ENCODE measurements at regions not wholly inside any gene's neighbourhood (a gene's known extent, or its start where the extent isn't known, plus 50 kb on each side); places are given as distances from the start of the nearest gene placed in this dataset.

GRCh38 chr6:152821525-152821924 is 70.9 kb downstream of the VIP start:
- Histone ChIP-seq H2BK20ac (ENCODE audit: low read depth, low read length) (no peak overlapping the region), H3K14ac (replicated peaks; ENCODE audit: low read depth, low read length) (no peak overlapping the region), H3K4me1 (ENCODE audit: control insufficient read depth, insufficient read depth, low read length) (no peaks in the 10 kb centered on the region), H2BK5ac (ENCODE audit: low read depth, low read length, poor library complexity, severe bottlenecking) (no peak overlapping the region), H3K9me1 (ENCODE audit: insufficient read depth, low read length) (no peaks in the 10 kb centered on the region), H4K5ac (ENCODE audit: low read depth, low read length) (no peak overlapping the region), H3K9me3 (ENCODE audit: control insufficient read depth, insufficient read depth, low read length) (no peaks in the 10 kb centered on the region), H2BK15ac (ENCODE audit: low read depth, low read length) (no peak overlapping the region), H2AK9ac (replicated peaks; ENCODE audit: low read depth, low read length, poor library complexity) (no peak overlapping the region), H3K36me3 (ENCODE audit: control insufficient read depth, insufficient read depth, low read length) (no peaks in the 10 kb centered on the region), H4K91ac (ENCODE audit: insufficient read depth, low read depth, low read length) (no peak overlapping the region), H2BK120ac (ENCODE audit: low read depth, low read length) (no peak overlapping the region), H3K9ac (ENCODE audit: low read depth, low read length) (no peak overlapping the region), H3K4me2 (ENCODE audit: low read depth, low read length) (no peak overlapping the region), H3K23ac (ENCODE audit: low read depth, low read length) (no peak overlapping the region), H3K18ac (ENCODE audit: low read depth, low read length) (no peak overlapping the region), H2AK5ac (ENCODE audit: low read depth, low read length) (no peak overlapping the region), H4K20me1 (ENCODE audit: insufficient read depth, low read length) (no peaks in the 10 kb centered on the region), H3K79me1 (ENCODE audit: low read depth in 1 of 2, low read length in 2 of 2) (no peaks in the 10 kb centered on the region), H2AFZ (replicated peaks; ENCODE audit: low read length, poor library complexity) (no peak overlapping the region), H3K27ac (ENCODE audit: insufficient read depth, low read length) (no peak overlapping the region), H3K27me3 (ENCODE audit: control insufficient read depth, insufficient read depth, low read length) (no peaks in the 10 kb centered on the region; the same call in 1 of the 2 replicates), H3K4me3 (ENCODE audit: insufficient read depth, low read depth, low read length) (no peak overlapping the region), H3K56ac (ENCODE audit: extremely low read depth, insufficient read depth, low read length) (no peak overlapping the region), H3K4ac (ENCODE audit: low read depth, low read length) (no peak overlapping the region), H4K8ac (ENCODE audit: low read depth in 2 of 2, low read length in 2 of 2) (no peak overlapping the region)
- no peak for TF ChIP-seq RCOR1 (IDR thresholded peaks at IDR 0.05; ENCODE audit: insufficient replicate concordance, low read length)
- no peak for TF ChIP-seq CHD1 (IDR thresholded peaks at IDR 0.05; ENCODE audit: low read depth, low read length)
- no peak for TF ChIP-seq RFX5 (IDR thresholded peaks at IDR 0.05; ENCODE audit: low read depth, low read length)
- TF ChIP-seq POLR2A (IDR thresholded peaks at IDR 0.05; ENCODE audit: low read depth, low read length) = no peak
- TF ChIP-seq ELK1 (IDR thresholded peaks at IDR 0.05; ENCODE audit: borderline replicate concordance, low read depth, low read length) = no peak
- no peak for TF ChIP-seq FOS (IDR thresholded peaks at IDR 0.05; ENCODE audit: low read depth, low read length)
- no peak for TF ChIP-seq MAZ (IDR thresholded peaks at IDR 0.05; ENCODE audit: borderline replicate concordance, low read depth, low read length)
- TF ChIP-seq CEBPB (IDR thresholded peaks at IDR 0.05; ENCODE audit: low read depth, low read length) = no peak
- TF ChIP-seq MAFK (IDR thresholded peaks at IDR 0.05; ENCODE audit: low read depth, low read length) = no peak
- TF ChIP-seq NFE2L2 (IDR thresholded peaks at IDR 0.05; ENCODE audit: low read depth, low read length) = no peak
- TF ChIP-seq, protein P1, sequence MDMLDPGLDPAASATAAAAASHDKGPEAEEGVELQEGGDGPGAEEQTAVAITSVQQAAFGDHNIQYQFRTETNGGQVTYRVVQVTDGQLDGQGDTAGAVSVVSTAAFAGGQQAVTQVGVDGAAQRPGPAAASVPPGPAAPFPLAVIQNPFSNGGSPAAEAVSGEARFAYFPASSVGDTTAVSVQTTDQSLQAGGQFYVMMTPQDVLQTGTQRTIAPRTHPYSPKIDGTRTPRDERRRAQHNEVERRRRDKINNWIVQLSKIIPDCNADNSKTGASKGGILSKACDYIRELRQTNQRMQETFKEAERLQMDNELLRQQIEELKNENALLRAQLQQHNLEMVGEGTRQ (IDR thresholded peaks at IDR 0.05; ENCODE audit: low read depth, low read length) = no peak
- no peak for TF ChIP-seq SMC3 (IDR thresholded peaks at IDR 0.05; ENCODE audit: low read depth, low read length)
- no peak for TF ChIP-seq MXI1 (IDR thresholded peaks at IDR 0.05; ENCODE audit: borderline replicate concordance, low read depth, low read length)
- TF ChIP-seq, protein P2, sequence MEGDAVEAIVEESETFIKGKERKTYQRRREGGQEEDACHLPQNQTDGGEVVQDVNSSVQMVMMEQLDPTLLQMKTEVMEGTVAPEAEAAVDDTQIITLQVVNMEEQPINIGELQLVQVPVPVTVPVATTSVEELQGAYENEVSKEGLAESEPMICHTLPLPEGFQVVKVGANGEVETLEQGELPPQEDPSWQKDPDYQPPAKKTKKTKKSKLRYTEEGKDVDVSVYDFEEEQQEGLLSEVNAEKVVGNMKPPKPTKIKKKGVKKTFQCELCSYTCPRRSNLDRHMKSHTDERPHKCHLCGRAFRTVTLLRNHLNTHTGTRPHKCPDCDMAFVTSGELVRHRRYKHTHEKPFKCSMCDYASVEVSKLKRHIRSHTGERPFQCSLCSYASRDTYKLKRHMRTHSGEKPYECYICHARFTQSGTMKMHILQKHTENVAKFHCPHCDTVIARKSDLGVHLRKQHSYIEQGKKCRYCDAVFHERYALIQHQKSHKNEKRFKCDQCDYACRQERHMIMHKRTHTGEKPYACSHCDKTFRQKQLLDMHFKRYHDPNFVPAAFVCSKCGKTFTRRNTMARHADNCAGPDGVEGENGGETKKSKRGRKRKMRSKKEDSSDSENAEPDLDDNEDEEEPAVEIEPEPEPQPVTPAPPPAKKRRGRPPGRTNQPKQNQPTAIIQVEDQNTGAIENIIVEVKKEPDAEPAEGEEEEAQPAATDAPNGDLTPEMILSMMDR (conservative IDR thresholded peaks at IDR 0.05; ENCODE audit: low read depth, low read length) = no peak
- no peak for TF ChIP-seq RAD21 (IDR thresholded peaks at IDR 0.05; ENCODE audit: low read length)
- TF ChIP-seq BHLHE40 (IDR thresholded peaks at IDR 0.05; ENCODE audit: low read depth, low read length) = no peak
- BruUV-seq (replicated peaks) = no TSS peak
- ChIA-PET POLR2A (ENCODE audit: unreplicated experiment) (no interaction called here), CTCF (interaction anchor here (0.6 kb wide), 1 partner anchor 15 kb away, joined by 4 read pairs; no protein-coding TSS in a partner anchor)
- dilution Hi-C loops (cut with HindIII; ENCODE audit: low sequenced_read_pairs, unreplicated experiment) = no loop called here
- in situ Hi-C loops (cut with MboI; ENCODE audit: low sequenced_read_pairs) = no loop called here
- intact Hi-C loops (cut with micrococcal nuclease) = no loop called here
- no CpG with 5 or more reads among the region's 4 CpGs for WGBS, 2 experiments (ENCODE audit: extremely low coverage in 2 of 2, insufficient read length in 1 of 2)
- DNase-seq = no peak
- no peak for ATAC-seq (ENCODE audit: low read depth)
